GM18873 (cell line): ENCODE measurements at regions not wholly inside any gene's neighbourhood (a gene's known extent, or its start where the extent isn't known, plus 50 kb on each side); places are given as distances from the start of the nearest gene placed in this dataset.
"Not testable (repeated sequence)": the region's sequence is repeated elsewhere in the genome, so short reads cannot be mapped to it uniquely, and the experiment has no call there.

ENCODE experiments used
- ATAC-seq: cut with Tn5 transposase; IDR thresholded peaks from one replicate; pipeline ENCODE4 v1.9.1; 2021; ENCODE audit warnings: mild to moderate bottlenecking, moderate library complexity, moderate number of reproducible peaks; ENCODE audit not compliant: unreplicated experiment, low FRiP score

GRCh38 chr11:86171627-86172026 is 72.9 kb upstream of the EED start:
- no peak for ATAC-seq

GRCh38 chr11:86167499-86168164 is 76.9 kb upstream of the EED start:
- ATAC-seq = no peak

GRCh38 chr11:86166287-86166686 is 78.3 kb upstream of the EED start:
- ATAC-seq = not testable (repeated sequence)

- no peak for ATAC-seq
Measured at GRCh38 chr11:86164106-86164505, 80.4 kb upstream of the EED start.

GRCh38 chr11:86163221-86163876 is 81.2 kb upstream of the EED start:
- not testable (repeated sequence) for ATAC-seq

GRCh38 chr11:86162239-86162638 is 82.3 kb upstream of the EED start:
- no peak for ATAC-seq

GRCh38 chr11:86161837-86162236 is 82.7 kb upstream of the EED start:
- ATAC-seq = no peak

- no peak for ATAC-seq
Measured at GRCh38 chr11:86161336-86161735, 83.2 kb upstream of the EED start.

GRCh38 chr11:86160541-86161149 is 83.9 kb upstream of the EED start:
- ATAC-seq = no peak

GRCh38 chr11:86159581-86159891 is 85.0 kb upstream of the EED start:
- ATAC-seq = no peak

- ATAC-seq = no peak
Measured at GRCh38 chr11:86158704-86159580, 85.6 kb upstream of the EED start.

- ATAC-seq = no peak
Measured at GRCh38 chr11:86157797-86158378, 86.7 kb upstream of the EED start.

GRCh38 chr11:86156397-86156955 is 87.6 kb upstream of the PICALM start:
- ATAC-seq = no peak

- ATAC-seq = no peak
Measured at GRCh38 chr11:86155200-86155844, 86.4 kb upstream of the PICALM start.

GRCh38 chr11:86153439-86153838 is 84.6 kb upstream of the PICALM start:
- no peak for ATAC-seq

GRCh38 chr11:86152901-86153300 is 84.0 kb upstream of the PICALM start:
- ATAC-seq = no peak

- ATAC-seq = no peak
Measured at GRCh38 chr11:86152006-86152862, 83.3 kb upstream of the PICALM start.

GRCh38 chr11:86151174-86152005 is 82.5 kb upstream of the PICALM start:
- ATAC-seq = no peak
